HG03095 (cell line): ENCODE measurements at regions not wholly inside any gene's neighbourhood (a gene's known extent, or its start where the extent isn't known, plus 50 kb on each side); places are given as distances from the start of the nearest gene placed in this dataset.
"Not testable (repeated sequence)": the region's sequence is repeated elsewhere in the genome, so short reads cannot be mapped to it uniquely, and the experiment has no call there.

Source experiments
- ATAC-seq: cut with Tn5 transposase; IDR thresholded peaks from one replicate; pipeline ENCODE4 v1.9.1; 2021; ENCODE audit warnings: moderate library complexity; ENCODE audit not compliant: unreplicated experiment

- no peak for ATAC-seq
Observed at GRCh38 chr13:73647417-73647816, 486.8 kb downstream of the KLF12 start.

GRCh38 chr13:73640476-73641179 lies 493.6 kb downstream of the KLF12 start:
- ATAC-seq, result not testable (repeated sequence)

- ATAC-seq, result no peak
Observed at GRCh38 chr13:73635166-73635787, 498.9 kb downstream of the KLF12 start.

- ATAC-seq, result no peak
Observed at GRCh38 chr13:73633817-73634460, 500.3 kb downstream of the KLF12 start.

DNA sequence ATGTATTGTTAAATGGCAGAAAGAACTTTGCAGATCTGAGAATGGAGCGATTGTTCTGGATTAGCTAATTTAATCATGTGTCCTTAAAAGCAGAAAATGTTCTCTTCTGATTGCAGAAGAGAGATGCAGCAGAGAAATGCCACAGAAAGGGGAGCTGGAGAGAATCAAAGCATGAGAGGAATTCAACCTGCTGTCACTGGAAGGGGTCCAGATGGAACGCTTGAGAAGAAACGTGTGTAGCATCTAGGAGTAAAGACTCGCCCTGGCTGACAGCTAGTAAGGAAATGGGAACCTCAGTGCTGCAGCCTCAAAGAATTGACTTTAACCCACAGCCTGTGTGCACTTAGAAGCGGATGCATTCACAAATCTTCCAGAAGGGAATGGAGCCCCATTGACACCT lies 502.8 kb downstream of the KLF12 start:
- ATAC-seq, result no peak

DNA sequence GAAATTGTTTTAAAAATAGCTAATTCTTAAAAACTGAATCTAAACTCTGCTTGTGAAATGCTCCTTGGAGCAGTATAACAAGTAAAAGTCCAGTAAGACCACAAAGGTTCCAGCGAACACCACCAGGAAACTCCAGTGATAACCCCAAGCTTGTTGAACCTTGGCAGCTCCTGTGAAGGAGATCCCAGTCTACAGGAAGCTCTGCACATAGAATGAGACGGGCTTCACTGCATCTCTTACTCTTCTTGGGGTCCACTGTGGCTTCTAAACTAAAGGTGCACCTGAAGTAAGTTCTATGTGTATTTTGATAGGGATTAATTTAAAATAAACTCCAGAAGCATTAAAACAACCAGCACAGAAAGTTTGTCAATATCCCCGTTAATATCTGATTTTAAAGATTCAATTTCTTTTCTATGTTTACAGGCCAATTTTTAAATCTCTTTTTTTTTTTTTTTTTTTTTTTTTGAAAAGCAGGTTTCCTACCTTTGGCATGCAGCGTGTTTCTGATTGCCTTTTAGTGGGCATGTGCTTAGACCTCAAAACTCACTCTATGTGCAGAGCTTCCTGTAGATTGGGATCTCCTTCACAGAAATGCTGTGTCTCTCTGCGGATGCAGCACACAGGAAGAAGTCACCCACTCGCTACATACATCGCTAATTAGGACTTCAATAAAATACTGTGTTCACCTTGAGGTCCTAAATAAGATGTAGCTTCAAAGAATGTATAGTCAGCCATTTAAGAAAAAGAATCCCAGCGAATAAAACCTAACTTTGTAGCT lies 508.5 kb downstream of the KLF12 start:
- no peak for ATAC-seq

DNA sequence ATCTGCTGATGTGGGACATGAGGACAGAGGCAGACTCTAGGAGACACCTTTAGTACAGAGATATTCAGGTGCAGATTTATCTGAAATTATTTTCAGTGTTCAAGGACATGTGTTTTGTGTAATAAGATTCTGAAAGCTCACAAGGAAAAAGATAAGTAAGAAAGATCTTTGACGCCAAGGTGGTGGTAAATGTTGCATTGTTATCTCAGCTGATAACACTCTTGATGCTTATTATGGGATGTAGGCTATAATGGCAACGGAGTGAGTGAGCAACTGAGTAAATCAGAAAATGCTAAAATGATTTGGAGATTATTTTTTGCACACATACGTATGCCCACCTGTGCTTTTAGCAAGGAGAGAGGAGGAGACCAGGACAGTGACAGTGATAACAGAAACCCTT lies 510.9 kb downstream of the KLF12 start:
- no peak for ATAC-seq

- no peak for ATAC-seq
Observed at GRCh38 chr13:73622381-73622780, 511.8 kb downstream of the KLF12 start.

DNA sequence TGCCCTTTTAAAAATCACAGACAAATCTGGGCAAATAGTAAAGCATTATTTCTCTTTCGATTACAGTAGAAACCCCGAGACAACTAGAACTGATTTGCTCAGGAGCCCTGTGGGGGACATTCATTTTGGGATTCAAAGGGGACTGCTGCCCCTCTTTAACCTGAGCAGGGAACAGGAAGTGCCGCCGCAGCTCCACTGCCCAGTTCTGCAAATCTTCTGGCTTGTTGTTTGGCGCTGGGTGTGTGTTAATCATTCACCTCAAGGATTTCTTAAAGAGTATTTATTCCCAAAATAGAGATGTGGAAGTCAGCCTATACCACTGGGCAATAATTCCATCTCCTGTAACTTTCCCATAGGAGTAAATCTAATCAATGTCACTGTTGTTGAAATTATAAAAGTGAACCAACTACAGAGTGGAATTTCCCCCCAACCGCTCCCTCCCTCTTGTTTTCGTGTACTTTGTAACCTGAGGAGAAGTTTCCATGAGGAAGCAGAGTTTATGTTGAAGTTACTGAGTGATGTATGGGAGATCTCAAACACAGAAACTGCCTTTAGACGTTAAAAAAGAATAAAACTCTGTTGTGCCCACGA lies 515.8 kb downstream of the KLF12 start:
- ATAC-seq, result no peak

DNA sequence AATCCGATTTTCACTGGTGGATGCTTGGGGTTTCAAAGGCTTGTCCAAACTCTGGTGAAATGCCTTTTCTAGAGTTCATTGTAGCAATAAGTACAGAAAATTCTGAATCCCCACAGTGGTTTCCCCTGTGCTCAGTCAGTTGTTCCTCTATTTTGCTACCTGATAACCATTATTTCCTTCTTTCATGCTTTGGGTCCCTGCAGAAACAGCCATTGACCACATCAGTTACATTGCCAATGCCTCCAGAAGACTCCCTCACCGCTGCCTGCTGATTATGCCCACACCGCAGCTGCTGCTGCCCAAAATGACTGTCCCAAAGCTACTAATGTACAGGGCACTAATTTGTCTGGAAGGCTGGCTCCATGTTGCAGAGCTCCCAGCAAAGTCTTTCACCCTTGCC lies 517.3 kb downstream of the KLF12 start:
- ATAC-seq, result no peak

GRCh38 chr13:73610799-73611592 lies 523.2 kb downstream of the KLF12 start:
- no peak for ATAC-seq

DNA sequence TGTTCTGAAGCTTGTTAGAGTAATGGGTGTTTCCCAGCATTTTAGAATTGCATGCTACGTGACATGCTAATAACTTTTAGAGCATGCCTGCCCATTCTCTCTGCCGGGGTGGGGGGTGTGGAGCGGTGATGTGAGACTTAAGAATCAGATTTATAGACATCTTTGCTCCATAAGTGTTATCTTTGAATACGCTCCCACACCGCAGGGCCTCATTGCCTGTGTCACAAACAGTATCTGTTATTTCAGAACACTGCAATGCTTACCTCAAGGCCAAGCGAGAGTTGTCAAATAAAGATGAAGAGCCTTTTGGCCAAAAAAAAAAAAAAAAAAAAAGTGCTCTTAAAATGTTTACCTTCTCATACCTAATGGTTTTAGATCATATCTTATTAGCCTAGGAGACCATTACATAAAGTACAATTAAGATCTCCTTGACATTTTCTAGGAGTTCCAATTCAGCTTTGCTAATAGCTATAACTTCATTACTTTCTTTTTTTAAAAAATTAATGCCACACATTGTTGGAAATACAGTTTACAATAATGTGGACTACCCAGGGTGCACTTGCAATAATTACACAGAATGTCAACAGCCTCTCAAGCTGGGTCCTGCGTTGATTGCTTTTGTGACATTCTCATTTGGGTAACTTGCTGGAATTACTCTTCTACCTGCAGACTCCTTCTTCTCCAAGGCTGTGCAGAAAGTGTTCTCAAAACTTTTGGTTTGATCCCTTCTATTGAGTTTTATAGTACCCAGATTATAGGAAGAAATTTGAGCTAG lies 525.3 kb downstream of the KLF12 start:
- ATAC-seq, result no peak

GRCh38 chr13:73608157-73608516 lies 526.1 kb downstream of the KLF12 start:
- no peak for ATAC-seq

DNA sequence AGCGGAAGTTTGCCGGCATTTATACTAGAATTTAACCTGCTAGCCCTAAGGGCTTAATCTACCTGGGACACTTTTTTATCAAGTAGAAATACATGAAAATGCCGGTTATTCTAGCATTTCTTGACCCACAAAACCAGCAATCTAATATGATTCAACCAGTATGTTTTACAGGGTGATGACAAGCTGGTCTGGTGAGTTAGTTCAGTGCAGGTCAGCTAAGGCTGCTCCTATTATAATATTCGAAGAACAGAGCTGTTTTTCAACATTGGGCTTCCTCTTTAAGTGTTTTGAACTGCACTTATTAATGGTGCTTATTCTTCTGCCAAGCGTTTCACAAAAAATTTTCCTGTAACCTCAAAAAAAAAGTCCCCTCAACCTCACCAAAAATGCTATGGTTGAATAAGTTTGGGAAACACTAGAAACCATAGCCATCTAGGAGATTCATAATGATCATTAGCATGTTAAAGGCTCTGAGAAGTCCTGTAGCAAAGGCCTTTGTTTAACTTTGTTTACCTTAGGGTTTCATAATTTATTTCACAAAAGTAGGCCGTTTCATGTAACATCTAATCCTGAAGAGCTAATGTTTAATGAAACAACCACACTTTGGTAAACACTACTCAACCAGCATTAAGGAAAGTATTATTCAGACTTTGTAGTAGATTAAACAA lies 526.6 kb downstream of the KLF12 start:
- ATAC-seq, result no peak

DNA sequence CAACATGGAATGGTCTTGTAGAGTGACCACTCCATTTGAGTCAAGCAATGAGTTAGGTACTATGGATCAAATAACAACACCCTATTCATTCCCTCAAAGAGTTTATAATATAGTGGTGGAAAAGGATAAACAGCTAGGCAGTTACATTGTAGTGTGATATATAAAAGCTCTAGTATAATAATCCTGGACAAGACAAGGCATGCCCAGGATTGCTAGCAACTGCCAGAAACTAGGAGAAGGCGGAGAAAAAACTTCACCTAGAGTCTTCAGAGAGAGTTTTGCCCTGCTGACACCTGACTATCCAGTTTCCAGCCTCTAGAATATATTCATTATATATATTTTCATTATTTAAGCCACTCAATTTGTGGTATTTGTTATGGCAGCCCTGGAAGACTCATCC lies 530.6 kb downstream of the KLF12 start:
- ATAC-seq, result no peak

- no peak for ATAC-seq
Observed at GRCh38 chr13:73602295-73602694, 531.9 kb downstream of the KLF12 start.

DNA sequence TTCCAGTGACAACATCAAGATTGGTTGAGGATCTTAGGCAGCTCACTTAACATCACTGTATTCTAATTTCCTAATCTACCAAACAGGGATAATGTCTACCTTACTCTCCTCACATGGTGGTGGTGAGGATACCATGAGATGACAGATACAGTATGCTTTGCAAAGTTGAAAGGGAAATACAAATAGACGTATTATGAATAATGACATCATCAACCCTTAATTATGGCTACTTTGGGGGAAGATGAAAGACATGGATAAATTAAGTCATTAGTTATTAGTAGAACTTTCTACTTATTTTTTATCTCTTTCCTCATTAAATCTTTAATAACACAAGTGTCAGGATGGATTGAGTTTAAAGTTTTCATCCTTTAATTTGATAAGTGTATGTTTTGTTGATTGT lies 532.5 kb downstream of the KLF12 start:
- ATAC-seq, result no peak

GRCh38 chr13:73599232-73600128 lies 534.7 kb downstream of the KLF12 start:
- ATAC-seq, result no peak
